ENCODE measurements at regions not wholly inside any gene's neighbourhood (a gene's known extent, or its start where the extent isn't known, plus 50 kb on each side); places are given as distances from the start of the nearest gene placed in this dataset.
A peak's percentile ranks its signal among the peaks of the same experiment; 100 is the strongest.
"Not testable (repeated sequence)": the region's sequence is repeated elsewhere in the genome, so short reads cannot be mapped to it uniquely, and the experiment has no call there.

- H3K4me1 Mint-ChIP-seq; H3K4me3 Mint-ChIP-seq; POLR2A ChIA-PET; H3K36me3 Mint-ChIP-seq; H3K27me3 ChIP-seq (ENCODE audit: control insufficient read depth in 2 of 2, insufficient read depth in 2 of 2, low read length in 2 of 2); intact Hi-C loops (cut with micrococcal nuclease); H3K4me3 ChIP-seq (ENCODE audit: low read length); H3K9me3 ChIP-seq (ENCODE audit: control insufficient read depth in 2 of 3, low read length in 3 of 3); H3K27ac Mint-ChIP-seq; H3K36me3 ChIP-seq (ENCODE audit: control insufficient read depth in 2 of 3, insufficient read depth in 3 of 3, low read length in 3 of 3); H3K27me3 Mint-ChIP-seq; H3K27ac ChIP-seq (ENCODE audit: low read depth, low read length); CTCF ChIA-PET; H3K4me1 ChIP-seq (ENCODE audit: control insufficient read depth in 2 of 2, insufficient read depth in 2 of 2, low read length in 2 of 2); DNase-seq: not testable (repeated sequence)
- peaks cover 0 to 21% (median 7%) of the 10 kb centered on the region in 11 donors for H3K9me3 Mint-ChIP-seq
- ATAC-seq: peak; percentile 14
Measured at GRCh38 chr7:63563151-63563940, 435.3 kb upstream of the ZNF722 start.

GRCh38 chr7:63564882-63565281 is 433.8 kb upstream of the ZNF722 start:
- intact Hi-C loops (cut with micrococcal nuclease); H3K4me3 Mint-ChIP-seq; H3K4me1 Mint-ChIP-seq; CTCF ChIA-PET; H3K4me1 ChIP-seq (ENCODE audit: control insufficient read depth in 2 of 2, insufficient read depth in 2 of 2, low read length in 2 of 2); POLR2A ChIA-PET; H3K27ac Mint-ChIP-seq; H3K4me3 ChIP-seq (ENCODE audit: low read length); H3K36me3 Mint-ChIP-seq; ATAC-seq; H3K27me3 ChIP-seq (ENCODE audit: control insufficient read depth in 2 of 2, insufficient read depth in 2 of 2, low read length in 2 of 2); H3K27me3 Mint-ChIP-seq; DNase-seq; H3K9me3 ChIP-seq (ENCODE audit: control insufficient read depth in 2 of 3, low read length in 3 of 3); H3K27ac ChIP-seq (ENCODE audit: low read depth, low read length); H3K36me3 ChIP-seq (ENCODE audit: control insufficient read depth in 2 of 3, insufficient read depth in 3 of 3, low read length in 3 of 3): not testable (repeated sequence)
- H3K9me3 Mint-ChIP-seq: peaks cover 0 to 21% (median 6%) of the 10 kb centered on the region in 11 donors

- H3K27me3 Mint-ChIP-seq; H3K4me1 Mint-ChIP-seq; H3K36me3 Mint-ChIP-seq; H3K36me3 ChIP-seq (ENCODE audit: control insufficient read depth in 2 of 3, insufficient read depth in 3 of 3, low read length in 3 of 3); H3K27me3 ChIP-seq (ENCODE audit: control insufficient read depth in 2 of 2, insufficient read depth in 2 of 2, low read length in 2 of 2); POLR2A ChIA-PET; intact Hi-C loops (cut with micrococcal nuclease); H3K4me3 Mint-ChIP-seq; CTCF ChIA-PET; H3K4me1 ChIP-seq (ENCODE audit: control insufficient read depth in 2 of 2, insufficient read depth in 2 of 2, low read length in 2 of 2); H3K27ac Mint-ChIP-seq; DNase-seq; H3K4me3 ChIP-seq (ENCODE audit: low read length); H3K27ac ChIP-seq (ENCODE audit: low read depth, low read length); ATAC-seq; H3K9me3 ChIP-seq (ENCODE audit: control insufficient read depth in 2 of 3, low read length in 3 of 3): not testable (repeated sequence)
- peaks cover 0 to 27% (median 9%) of the 10 kb centered on the region in 11 donors for H3K9me3 Mint-ChIP-seq
Measured at GRCh38 chr7:63566886-63567285, 431.8 kb upstream of the ZNF722 start.

GRCh38 chr7:63567636-63568035 is 431.0 kb upstream of the ZNF722 start:
- H3K27ac ChIP-seq (ENCODE audit: low read depth, low read length); H3K9me3 ChIP-seq (ENCODE audit: control insufficient read depth in 2 of 3, low read length in 3 of 3); H3K36me3 Mint-ChIP-seq; H3K27me3 ChIP-seq (ENCODE audit: control insufficient read depth in 2 of 2, insufficient read depth in 2 of 2, low read length in 2 of 2); H3K4me1 ChIP-seq (ENCODE audit: control insufficient read depth in 2 of 2, insufficient read depth in 2 of 2, low read length in 2 of 2); H3K36me3 ChIP-seq (ENCODE audit: control insufficient read depth in 2 of 3, insufficient read depth in 3 of 3, low read length in 3 of 3); CTCF ChIA-PET; H3K4me1 Mint-ChIP-seq; POLR2A ChIA-PET; intact Hi-C loops (cut with micrococcal nuclease); DNase-seq; H3K4me3 ChIP-seq (ENCODE audit: low read length); H3K27me3 Mint-ChIP-seq; ATAC-seq; H3K27ac Mint-ChIP-seq; H3K4me3 Mint-ChIP-seq: not testable (repeated sequence)
- peaks cover 0 to 27% (median 9%) of the 10 kb centered on the region in 11 donors for H3K9me3 Mint-ChIP-seq

- H3K36me3 ChIP-seq (ENCODE audit: control insufficient read depth in 2 of 3, insufficient read depth in 3 of 3, low read length in 3 of 3); H3K9me3 ChIP-seq (ENCODE audit: control insufficient read depth in 2 of 3, low read length in 3 of 3); H3K4me3 Mint-ChIP-seq; H3K4me3 ChIP-seq (ENCODE audit: low read length); H3K4me1 ChIP-seq (ENCODE audit: control insufficient read depth in 2 of 2, insufficient read depth in 2 of 2, low read length in 2 of 2); DNase-seq; H3K27ac Mint-ChIP-seq; intact Hi-C loops (cut with micrococcal nuclease); H3K27me3 ChIP-seq (ENCODE audit: control insufficient read depth in 2 of 2, insufficient read depth in 2 of 2, low read length in 2 of 2); H3K4me1 Mint-ChIP-seq; H3K27me3 Mint-ChIP-seq; CTCF ChIA-PET; H3K27ac ChIP-seq (ENCODE audit: low read depth, low read length); H3K36me3 Mint-ChIP-seq; POLR2A ChIA-PET: not testable (repeated sequence)
- H3K9me3 Mint-ChIP-seq: peaks cover 0 to 27% (median 9%) of the 10 kb centered on the region in 11 donors
- ATAC-seq: peak; percentile 14
Measured at GRCh38 chr7:63568571-63569313, 429.9 kb upstream of the ZNF722 start.

GRCh38 chr7:63570386-63571115 is 428.1 kb upstream of the ZNF722 start:
- H3K27me3 ChIP-seq (ENCODE audit: control insufficient read depth in 2 of 2, insufficient read depth in 2 of 2, low read length in 2 of 2); POLR2A ChIA-PET; DNase-seq; H3K4me1 ChIP-seq (ENCODE audit: control insufficient read depth in 2 of 2, insufficient read depth in 2 of 2, low read length in 2 of 2); H3K9me3 ChIP-seq (ENCODE audit: control insufficient read depth in 2 of 3, low read length in 3 of 3); H3K27ac ChIP-seq (ENCODE audit: low read depth, low read length); H3K4me3 ChIP-seq (ENCODE audit: low read length); H3K36me3 Mint-ChIP-seq; CTCF ChIA-PET; H3K36me3 ChIP-seq (ENCODE audit: control insufficient read depth in 2 of 3, insufficient read depth in 3 of 3, low read length in 3 of 3); H3K4me1 Mint-ChIP-seq; H3K4me3 Mint-ChIP-seq; H3K27ac Mint-ChIP-seq; H3K27me3 Mint-ChIP-seq; intact Hi-C loops (cut with micrococcal nuclease); ATAC-seq: not testable (repeated sequence)
- peaks cover 0 to 27% (median 8%) of the 10 kb centered on the region in 11 donors for H3K9me3 Mint-ChIP-seq

Measured in naive thymus-derived CD4-positive, alpha-beta T cell (primary cell).